ENCODE measurements at regions not wholly inside any gene's neighbourhood (a gene's known extent, or its start where the extent isn't known, plus 50 kb on each side); places are given as distances from the start of the nearest gene placed in this dataset.
"Not testable (repeated sequence)": the region's sequence is repeated elsewhere in the genome, so short reads cannot be mapped to it uniquely, and the experiment has no call there.

GRCh38 chrX:123803331-123803983 is 56.4 kb upstream of the XIAP start:
- H3K9ac ChIP-seq (ENCODE audit: extremely low read depth, insufficient read length, low read length), result no peak overlapping the region
- no peaks in the 10 kb centered on the region for H3K4me1 ChIP-seq (ENCODE audit: insufficient read depth, low read length)
- no peak overlapping the region for H3K18ac ChIP-seq (ENCODE audit: insufficient read length, low read depth, low read length)
- no peaks in the 10 kb centered on the region for H4K20me1 ChIP-seq (ENCODE audit: control insufficient read depth, insufficient read depth, insufficient read length)
- H3K23ac ChIP-seq (ENCODE audit: insufficient read length, low read depth, low read length), result no peak overlapping the region
- Mint-ChIP-seq H3K4me1 (no peaks in the 10 kb centered on the region), H3K27me3 (ENCODE audit: low read depth) (peaks cover 3% of the 10 kb centered on the region; the same call in 1 of the 2 replicates), H3K27ac (no peak overlapping the region), H3K36me3 (ENCODE audit: insufficient read depth in 1 of 3, low read depth in 3 of 3) (no peaks in the 10 kb centered on the region; a peak in 1 of 7 replicates), H3K9me3 (peaks cover 10 to 52% of the 10 kb centered on the region in 2 experiments; a peak in 4 of 5 replicates), H3K4me3 (no peak overlapping the region)
- H3K79me2 ChIP-seq (ENCODE audit: insufficient read depth, low read length), result no peaks in the 10 kb centered on the region
- H2BK12ac ChIP-seq (ENCODE audit: insufficient read length, low read depth, low read length), result no peak overlapping the region
- no CpG with 5 or more reads among the region's 4 CpGs for WGBS (ENCODE audit: extremely low coverage, insufficient read length, low lambda C conversion rate)
- H3K4me2 ChIP-seq (ENCODE audit: insufficient read depth, insufficient read length, low read length), result no peak overlapping the region
- H2AK5ac ChIP-seq (ENCODE audit: insufficient read length, low read length), result no peak overlapping the region
- no peak overlapping the region for H3K14ac ChIP-seq (ENCODE audit: insufficient read depth, low read length)
- H4K5ac ChIP-seq (ENCODE audit: insufficient read length, low read depth, low read length), result no peak overlapping the region
- H3K27ac ChIP-seq (ENCODE audit: insufficient read length, low read depth, low read length), result no peak overlapping the region
- no peaks in the 10 kb centered on the region for H3K79me1 ChIP-seq (ENCODE audit: insufficient read depth, low read depth, low read length, poor library complexity, severe bottlenecking)
- H2BK5ac ChIP-seq (ENCODE audit: insufficient read length, low read length), result no peak overlapping the region
- no peaks in the 10 kb centered on the region for H3K23me2 ChIP-seq (ENCODE audit: insufficient read length, low read depth, low read length, poor library complexity, severe bottlenecking)
- H3T11ph ChIP-seq (ENCODE audit: low read length), result no peak overlapping the region
- peaks cover 14% of the 10 kb centered on the region for H3K9me3 ChIP-seq (ENCODE audit: control insufficient read depth, low read depth, low read length)
- H2BK120ac ChIP-seq (ENCODE audit: low read depth, low read length, poor library complexity, severe bottlenecking), result no peak overlapping the region
- no peaks in the 10 kb centered on the region for H3K27me3 ChIP-seq (ENCODE audit: insufficient read depth, low read length)
- no peak for DNase-seq
- TF ChIP-seq CTCF (conservative IDR thresholded peaks at IDR 0.05), result no peak
- no peak overlapping the region for H2BK20ac ChIP-seq (ENCODE audit: low read depth, low read length, poor library complexity, severe bottlenecking)
- no peak overlapping the region for H4K91ac ChIP-seq (ENCODE audit: insufficient read length, low read depth, low read length)
- H4K8ac ChIP-seq (replicated peaks; ENCODE audit: insufficient read length, low read depth, low read length), result no peak overlapping the region
- no peak overlapping the region for H3K4ac ChIP-seq (ENCODE audit: low read depth, low read length)
- no peak overlapping the region for H2AFZ ChIP-seq (ENCODE audit: low read length)
- H3K56ac ChIP-seq (ENCODE audit: insufficient read length, low read depth, low read length), result no peak overlapping the region
- H2BK15ac ChIP-seq (ENCODE audit: low read depth, low read length), result no peak overlapping the region

GRCh38 chrX:123803984-123804365 is 55.9 kb upstream of the XIAP start:
- H4K5ac ChIP-seq (ENCODE audit: insufficient read length, low read depth, low read length); H3K56ac ChIP-seq (ENCODE audit: insufficient read length, low read depth, low read length); H2BK12ac ChIP-seq (ENCODE audit: insufficient read length, low read depth, low read length); DNase-seq; H3K79me2 ChIP-seq (ENCODE audit: insufficient read depth, low read length); H3K79me1 ChIP-seq (ENCODE audit: insufficient read depth, low read depth, low read length, poor library complexity, severe bottlenecking); H2AK5ac ChIP-seq (ENCODE audit: insufficient read length, low read length); H3K4me1 Mint-ChIP-seq; H3K36me3 Mint-ChIP-seq (ENCODE audit: insufficient read depth in 1 of 3, low read depth in 3 of 3); H3K9ac ChIP-seq (ENCODE audit: extremely low read depth, insufficient read length, low read length); H3K4me1 ChIP-seq (ENCODE audit: insufficient read depth, low read length); H4K91ac ChIP-seq (ENCODE audit: insufficient read length, low read depth, low read length); H3K18ac ChIP-seq (ENCODE audit: insufficient read length, low read depth, low read length); H3K23me2 ChIP-seq (ENCODE audit: insufficient read length, low read depth, low read length, poor library complexity, severe bottlenecking); H3K4ac ChIP-seq (ENCODE audit: low read depth, low read length); H3K4me3 Mint-ChIP-seq; H3K23ac ChIP-seq (ENCODE audit: insufficient read length, low read depth, low read length); H2AFZ ChIP-seq (ENCODE audit: low read length); H2BK20ac ChIP-seq (ENCODE audit: low read depth, low read length, poor library complexity, severe bottlenecking); H4K8ac ChIP-seq (replicated peaks; ENCODE audit: insufficient read length, low read depth, low read length); H3K27ac Mint-ChIP-seq; H3K27me3 ChIP-seq (ENCODE audit: insufficient read depth, low read length); H4K20me1 ChIP-seq (ENCODE audit: control insufficient read depth, insufficient read depth, insufficient read length); H3K14ac ChIP-seq (ENCODE audit: insufficient read depth, low read length); H3K27ac ChIP-seq (ENCODE audit: insufficient read length, low read depth, low read length); H2BK120ac ChIP-seq (ENCODE audit: low read depth, low read length, poor library complexity, severe bottlenecking); H3T11ph ChIP-seq (ENCODE audit: low read length); H2BK15ac ChIP-seq (ENCODE audit: low read depth, low read length); H3K27me3 Mint-ChIP-seq (ENCODE audit: low read depth); H3K4me2 ChIP-seq (ENCODE audit: insufficient read depth, insufficient read length, low read length); H2BK5ac ChIP-seq (ENCODE audit: insufficient read length, low read length): not testable (repeated sequence)
- no CpG with 5 or more reads among the region's 4 CpGs for WGBS (ENCODE audit: extremely low coverage, insufficient read length, low lambda C conversion rate)
- peaks cover 10 to 50% of the 10 kb centered on the region in 2 experiments; a peak in 4 of 5 replicates for H3K9me3 Mint-ChIP-seq
- peaks cover 15% of the 10 kb centered on the region for H3K9me3 ChIP-seq (ENCODE audit: control insufficient read depth, low read depth, low read length)
